IMR-90 (cell line): ENCODE measurements at regions not wholly inside any gene's neighbourhood (a gene's known extent, or its start where the extent isn't known, plus 50 kb on each side); places are given as distances from the start of the nearest gene placed in this dataset.

Experiments used
- ATAC-seq: fragments of 200-7000 bp; cut with Tn5 transposase; 2 replicates; pipeline ENCODE4 v1.9.1; 2020; ENCODE audit warnings: low read depth, mild to moderate bottlenecking, moderate library complexity
- BruUV-seq: library from RNA; stranded (reverse); fragments of 400-500 nt; replicated peaks from 2 replicates; lab custom pipeline; 2021; lab: Mats Ljungman, UMichigan
- CTCF ChIA-PET: fragments of 300-600 bp; formaldehyde crosslinking; extraction: SDS; loops from one replicate; lab custom pipeline; 2021; ENCODE audit warnings: antibody characterized with exemption; lab: Yijun Ruan, JAX
- POLR2A ChIA-PET: fragments of 300-600 bp; sonication (Branson Sonifier 250); formaldehyde crosslinking; loops from one replicate; lab custom pipeline; 2022; ENCODE audit warnings: antibody characterized with exemption; ENCODE audit not compliant: unreplicated experiment; lab: Charles Lee
- DNase-seq: peaks from one replicate; pipeline ENCODE4 v3.0.0; 2013
- H2AFZ ChIP-seq: replicated peaks from 2 replicates; pipeline ENCODE3; 2013; ENCODE audit warnings: low read length, mild to moderate bottlenecking; ENCODE audit not compliant: poor library complexity
- H2AK5ac ChIP-seq: 2 replicates; pipeline ENCODE4 v1.6.1; 2013; ENCODE audit warnings: low read depth, low read length, inconsistent platforms
- H2AK9ac ChIP-seq: replicated peaks from 2 replicates; pipeline ENCODE3; 2013; ENCODE audit warnings: mild to moderate bottlenecking, low read depth, low read length, moderate library complexity; ENCODE audit not compliant: poor library complexity
- H2BK120ac ChIP-seq: 2 replicates; pipeline ENCODE4 v1.6.1; 2013; ENCODE audit warnings: low read depth, low read length, inconsistent platforms
- H2BK15ac ChIP-seq: 3 replicates; pipeline ENCODE4 v1.6.1; 2013; ENCODE audit warnings: low read depth, low read length, inconsistent platforms
- H2BK20ac ChIP-seq: 2 replicates; pipeline ENCODE4 v1.6.1; 2013; ENCODE audit warnings: low read depth, mild to moderate bottlenecking, inconsistent platforms, low read length, moderate library complexity
- H2BK5ac ChIP-seq: 2 replicates; pipeline ENCODE4 v1.6.1; 2013; ENCODE audit warnings: mild to moderate bottlenecking, low read depth, low read length, inconsistent platforms; ENCODE audit not compliant: poor library complexity, severe bottlenecking
- H3K14ac ChIP-seq: replicated peaks from 2 replicates; pipeline ENCODE4 v1.6.1; 2013; ENCODE audit warnings: low read depth, low read length, inconsistent platforms
- H3K18ac ChIP-seq: 2 replicates; pipeline ENCODE4 v1.6.1; 2013; ENCODE audit warnings: low read depth, low read length, control low read depth
- H3K23ac ChIP-seq: 2 replicates; pipeline ENCODE4 v1.6.1; 2013; ENCODE audit warnings: low read depth, low read length, inconsistent platforms
- H3K27ac ChIP-seq: 2 replicates; pipeline ENCODE4 v1.5.1; 2013; ENCODE audit warnings: mild to moderate bottlenecking, control low read depth, low read length; ENCODE audit not compliant: insufficient read depth
- H3K27me3 ChIP-seq: 2 replicates; pipeline ENCODE4 v1.6.1; 2013; ENCODE audit warnings: low read length; ENCODE audit not compliant: control insufficient read depth, insufficient read depth
- H3K36me3 ChIP-seq: 2 replicates; pipeline ENCODE4 v1.6.1; 2013; ENCODE audit warnings: low read length, mixed read lengths; ENCODE audit not compliant: control insufficient read depth, insufficient read depth
- H3K4ac ChIP-seq: 2 replicates; pipeline ENCODE4 v1.6.1; 2013; ENCODE audit warnings: low read depth, low read length, inconsistent platforms
- H3K4me1 ChIP-seq: 2 replicates; pipeline ENCODE4 v1.6.1; 2013; ENCODE audit warnings: low read length, mixed read lengths; ENCODE audit not compliant: control insufficient read depth, insufficient read depth
- H3K4me2 ChIP-seq: 2 replicates; pipeline ENCODE4 v1.6.1; 2013; ENCODE audit warnings: low read depth, mild to moderate bottlenecking, control low read depth, low read length, moderate library complexity
- H3K4me3 ChIP-seq: 2 replicates; pipeline ENCODE4 v1.5.1; 2013; ENCODE audit warnings: low read depth, mild to moderate bottlenecking, control low read depth, low read length, moderate library complexity; ENCODE audit not compliant: insufficient read depth
- H3K56ac ChIP-seq: 2 replicates; pipeline ENCODE4 v1.6.1; 2013; ENCODE audit warnings: low read length, inconsistent platforms; ENCODE audit not compliant: insufficient read depth; ENCODE audit errors: extremely low read depth
- H3K79me1 ChIP-seq, 2 experiments: 2 replicates each; pipeline ENCODE4 v1.6.1; 2013; ENCODE audit warnings: low read length in 2 of 2, inconsistent platforms in 1 of 2, low read depth in 1 of 2
- H3K9ac ChIP-seq: 2 replicates; pipeline ENCODE4 v1.6.1; 2013; ENCODE audit warnings: low read depth, low read length, control low read depth
- H3K9me1 ChIP-seq: 2 replicates; pipeline ENCODE4 v1.6.1; 2013; ENCODE audit warnings: low read length, inconsistent platforms; ENCODE audit not compliant: insufficient read depth
- H3K9me3 ChIP-seq: 2 replicates; pipeline ENCODE4 v1.6.1; 2013; ENCODE audit warnings: low read length; ENCODE audit not compliant: control insufficient read depth, insufficient read depth
- H4K20me1 ChIP-seq: 2 replicates; pipeline ENCODE4 v1.6.1; 2013; ENCODE audit warnings: low read length, inconsistent platforms; ENCODE audit not compliant: insufficient read depth
- H4K5ac ChIP-seq: 2 replicates; pipeline ENCODE4 v1.6.1; 2013; ENCODE audit warnings: mild to moderate bottlenecking, low read depth, low read length, control low read depth
- H4K8ac ChIP-seq, 2 experiments: 2 replicates each; pipeline ENCODE4 v1.6.1; 2013; ENCODE audit warnings: low read depth in 2 of 2, low read length in 2 of 2, control low read depth in 1 of 2, inconsistent platforms in 1 of 2
- H4K91ac ChIP-seq: 2 replicates; pipeline ENCODE4 v1.6.1; 2013; ENCODE audit warnings: low read depth, low read length, inconsistent platforms; ENCODE audit not compliant: insufficient read depth
- CHD1 ChIP-seq: IDR thresholded peaks from 2 replicates; pipeline ENCODE4 v1.6.1; 2012; ENCODE audit warnings: low read depth, low read length, improper control_type of control experiment
- CTCF ChIP-seq: conservative IDR thresholded peaks from 2 replicates; pipeline ENCODE4 v1.5.1; 2012; ENCODE audit warnings: mild to moderate bottlenecking, low read depth, low read length, improper control_type of control experiment
- FOS ChIP-seq: fragments of 150-350 bp; IDR thresholded peaks from 2 replicates; pipeline ENCODE4 v1.6.1; 2016; ENCODE audit warnings: low read depth, low read length
- MAZ ChIP-seq: IDR thresholded peaks from 2 replicates; pipeline ENCODE4 v1.6.1; 2012; ENCODE audit warnings: low read depth, mild to moderate bottlenecking, low read length, improper control_type of control experiment, moderate library complexity, borderline replicate concordance
- MXI1 ChIP-seq: IDR thresholded peaks from 2 replicates; pipeline ENCODE4 v1.6.1; 2012; ENCODE audit warnings: low read depth, mild to moderate bottlenecking, low read length, moderate library complexity, borderline replicate concordance
- NFE2L2 ChIP-seq: fragments of 150-350 bp; IDR thresholded peaks from 2 replicates; pipeline ENCODE4 v1.6.1; 2016; ENCODE audit warnings: low read depth, mild to moderate bottlenecking, low read length
- RAD21 ChIP-seq: IDR thresholded peaks from 2 replicates; pipeline ENCODE4 v1.6.1; 2012; ENCODE audit warnings: low read length, improper control_type of control experiment
- RCOR1 ChIP-seq: IDR thresholded peaks from 2 replicates; pipeline ENCODE4 v1.6.1; 2012; ENCODE audit warnings: mild to moderate bottlenecking, low read length, improper control_type of control experiment; ENCODE audit not compliant: insufficient replicate concordance
- WGBS, 2 experiments: methylation state at CpG; one replicate each; pipeline versions ENCODE4 v1.1.5 to v1.1.7; 2013; ENCODE audit warnings: missing lambda C conversion rate in 2 of 2; ENCODE audit not compliant: insufficient read length in 1 of 2; ENCODE audit errors: extremely low coverage in 2 of 2; 5-methylcytosine and 5-hydroxymethylcytosine counted together
- dilution Hi-C: fragments of 300-500 bp; cut with HindIII; formaldehyde crosslinking; loops from one replicate; pipeline ENCODE4 v1.14.3; 2018; ENCODE audit warnings: low sequenced_read_pairs; ENCODE audit not compliant: unreplicated experiment
- in situ Hi-C: fragments of 300-500 bp; cut with MboI; formaldehyde crosslinking; loops from 3 replicates; pipeline ENCODE4 v1.14.3; 2019; ENCODE audit warnings: low sequenced_read_pairs, inconsistent platforms, mixed read lengths
- intact Hi-C: fragments of 100-400 bp; cut with micrococcal nuclease; formaldehyde crosslinking; loops from 2 replicates; pipeline ENCODE4 v1.10.0; 2022

- no CpG with 5 or more reads among the region's 4 CpGs for WGBS, 2 experiments
- Histone ChIP-seq H4K20me1 (no peaks in the 10 kb centered on the region), H3K4ac (no peak overlapping the region), H3K27me3 (no peaks in the 10 kb centered on the region; the same call in 1 of the 2 replicates), H4K91ac (no peak overlapping the region), H3K79me1 (no peaks in the 10 kb centered on the region), H3K27ac (no peak overlapping the region), H3K36me3 (no peaks in the 10 kb centered on the region), H2AK5ac (no peak overlapping the region), H3K56ac (no peak overlapping the region), H2BK20ac (no peak overlapping the region), H3K14ac (no peak overlapping the region), H3K4me2 (no peak overlapping the region), H2BK15ac (no peak overlapping the region), H2AFZ (no peak overlapping the region), H2AK9ac (no peak overlapping the region), H3K9ac (no peak overlapping the region), H3K4me3 (no peak overlapping the region), H3K23ac (no peak overlapping the region), H3K4me1 (no peaks in the 10 kb centered on the region), H2BK5ac (no peak overlapping the region), H3K18ac (no peak overlapping the region), H4K8ac (no peak overlapping the region), H4K5ac (no peak overlapping the region), H3K9me3 (no peaks in the 10 kb centered on the region), H3K9me1 (no peaks in the 10 kb centered on the region), H2BK120ac (no peak overlapping the region)
- dilution Hi-C loops (no loop called here), intact Hi-C loops (no loop called here), in situ Hi-C loops (no loop called here)
- POLR2A ChIA-PET, result interaction anchor here (0.7 kb wide), 1 partner anchor 10 kb away, joined by 3 read pairs; no protein-coding TSS in a partner anchor
- ATAC-seq (no peak), DNase-seq (no peak)
- CTCF ChIA-PET, result no interaction called here
- BruUV-seq, result no TSS peak
- TF ChIP-seq NFE2L2, result no peak
- no peak for TF ChIP-seq CTCF
- TF ChIP-seq FOS, result no peak
- TF ChIP-seq RAD21, result no peak
- TF ChIP-seq MAZ, result no peak
- no peak for TF ChIP-seq MXI1
- no peak for TF ChIP-seq CHD1
- TF ChIP-seq RCOR1, result no peak
Measured at GRCh38 chr6:71053475-71053874, 96.6 kb upstream of the B3GAT2 start.
